Right lobe of liver (tissue), 4 donors: ENCODE measurements at regions not wholly inside any gene's neighbourhood (a gene's known extent, or its start where the extent isn't known, plus 50 kb on each side); places are given as distances from the start of the nearest gene placed in this dataset.

Experiments
- POLR2A ChIP-seq: fragments of 450-650 bp; IDR thresholded peaks from one replicate; pipeline ENCODE4 v1.6.1; 2017; ENCODE audit warnings: antibody characterized with exemption, mild to moderate bottlenecking
- TF ChIP-seq, protein P1 (sequence below), 4 donors: fragments of 200-600 bp in 3 of 4; fragments of 450-650 bp in 1 of 4; IDR thresholded peaks; one replicate each; pipeline versions ENCODE4 v1.5.1 to v1.8.0; 2016 to 2022; ENCODE audit warnings: antibody characterized with exemption in 4 of 4, mild to moderate bottlenecking in 2 of 4
- donor health status: DM: no; HTN: no; CAD: no.
- donor health status: DM: no; HTN: no; CAD: no.
- donor health status: DM: no; HTN: yes; CAD: no.

DNA sequence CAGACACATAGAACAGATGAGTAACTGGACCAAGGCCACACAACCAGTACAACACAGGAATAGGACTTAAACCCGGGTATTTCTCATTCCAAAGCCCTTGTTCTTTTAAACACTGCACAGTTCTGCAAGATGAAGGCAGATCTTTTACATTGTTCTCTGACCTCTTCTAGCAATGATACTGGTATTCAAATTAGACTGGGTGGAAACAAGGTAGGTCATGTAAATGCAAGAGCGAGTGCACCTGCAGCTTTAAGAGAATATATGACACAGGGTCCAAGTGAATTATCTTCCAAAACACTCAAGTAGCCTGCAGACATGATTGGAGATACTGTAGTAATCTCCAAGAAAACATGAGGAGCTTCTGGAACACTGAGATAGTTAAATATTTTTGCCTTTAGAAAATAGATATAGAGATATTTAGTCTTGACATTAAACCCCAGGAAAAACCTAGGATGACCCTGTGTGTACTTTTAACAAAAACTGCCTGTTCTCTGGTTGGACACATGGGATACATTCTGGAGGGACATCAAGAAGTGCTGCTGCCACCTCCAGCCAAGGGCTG is 130.6 kb upstream of the EPB41L4A start:
- TF ChIP-seq, protein P1, sequence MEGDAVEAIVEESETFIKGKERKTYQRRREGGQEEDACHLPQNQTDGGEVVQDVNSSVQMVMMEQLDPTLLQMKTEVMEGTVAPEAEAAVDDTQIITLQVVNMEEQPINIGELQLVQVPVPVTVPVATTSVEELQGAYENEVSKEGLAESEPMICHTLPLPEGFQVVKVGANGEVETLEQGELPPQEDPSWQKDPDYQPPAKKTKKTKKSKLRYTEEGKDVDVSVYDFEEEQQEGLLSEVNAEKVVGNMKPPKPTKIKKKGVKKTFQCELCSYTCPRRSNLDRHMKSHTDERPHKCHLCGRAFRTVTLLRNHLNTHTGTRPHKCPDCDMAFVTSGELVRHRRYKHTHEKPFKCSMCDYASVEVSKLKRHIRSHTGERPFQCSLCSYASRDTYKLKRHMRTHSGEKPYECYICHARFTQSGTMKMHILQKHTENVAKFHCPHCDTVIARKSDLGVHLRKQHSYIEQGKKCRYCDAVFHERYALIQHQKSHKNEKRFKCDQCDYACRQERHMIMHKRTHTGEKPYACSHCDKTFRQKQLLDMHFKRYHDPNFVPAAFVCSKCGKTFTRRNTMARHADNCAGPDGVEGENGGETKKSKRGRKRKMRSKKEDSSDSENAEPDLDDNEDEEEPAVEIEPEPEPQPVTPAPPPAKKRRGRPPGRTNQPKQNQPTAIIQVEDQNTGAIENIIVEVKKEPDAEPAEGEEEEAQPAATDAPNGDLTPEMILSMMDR (IDR thresholded peaks at IDR 0.05) = no peak
- no peak for TF ChIP-seq POLR2A
